Medulla oblongata (tissue), 1 donor: ENCODE measurements at regions not wholly inside any gene's neighbourhood (a gene's known extent, or its start where the extent isn't known, plus 50 kb on each side); places are given as distances from the start of the nearest gene placed in this dataset.
"Not testable (repeated sequence)": the region's sequence is repeated elsewhere in the genome, so short reads cannot be mapped to it uniquely, and the experiment has no call there.

Experiments
- DNase-seq: peaks from one replicate; pipeline ENCODE4 v3.0.0-alpha.2; 2015; ENCODE audit errors: extremely low spot score

DNA sequence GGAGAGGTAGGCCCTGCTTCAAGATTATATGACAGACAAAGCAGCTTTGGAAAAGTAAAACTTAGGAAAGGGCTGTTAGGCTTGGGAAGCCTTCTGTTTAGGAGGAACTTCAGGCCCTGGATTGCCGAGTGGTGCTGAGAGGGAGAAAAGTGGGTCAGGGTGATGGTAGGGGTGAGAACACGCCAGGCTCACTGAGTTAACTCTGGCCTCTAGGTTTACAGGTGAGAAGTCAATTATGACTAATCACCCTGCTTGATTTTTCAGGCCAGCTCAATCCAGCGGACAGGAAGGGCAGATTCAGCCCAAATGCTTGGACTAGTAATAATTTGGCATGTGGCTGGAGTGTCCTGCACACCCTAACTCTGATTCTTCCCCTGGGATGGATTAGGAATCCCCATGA, 365.1 kb upstream of the LMCD1 start:
- DNase-seq, result no peak

DNA sequence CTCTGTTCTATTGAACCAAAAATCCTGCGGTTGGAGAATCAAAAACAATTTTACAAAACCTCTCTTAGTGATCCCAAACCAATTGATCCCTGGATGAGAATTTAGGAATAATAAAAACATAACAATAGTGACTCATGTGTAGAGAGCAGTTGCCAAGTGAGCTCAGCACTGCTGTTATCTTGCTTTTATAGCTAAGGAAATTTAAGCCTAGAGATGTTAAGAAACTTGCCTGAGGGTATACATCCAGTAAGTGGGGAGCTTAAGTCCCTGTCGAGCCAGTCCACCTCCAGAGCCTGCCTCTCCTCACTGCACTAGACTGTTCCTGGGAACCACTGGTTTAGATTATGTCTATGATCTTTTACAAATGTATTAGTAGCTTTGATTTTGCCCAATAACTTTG, 358.4 kb upstream of the LMCD1 start:
- no peak for DNase-seq

DNA sequence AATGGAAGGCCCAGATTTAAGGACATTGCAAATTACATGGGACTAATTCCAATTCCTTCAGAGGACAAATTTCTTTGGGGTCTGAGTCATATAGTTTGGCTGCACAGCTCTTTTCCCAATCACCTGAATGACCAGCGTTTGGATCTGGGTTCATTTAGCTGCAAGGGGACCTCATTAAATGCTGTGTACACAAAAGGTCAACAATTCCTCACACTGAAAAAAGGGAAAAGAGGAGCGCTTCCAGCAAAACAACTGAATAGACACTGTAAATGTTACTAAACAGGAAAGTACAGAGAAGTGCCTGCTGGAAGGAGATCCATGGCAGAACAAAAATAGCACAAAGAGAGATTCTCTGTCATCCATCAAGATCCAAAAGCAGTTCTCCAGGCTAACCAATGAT, 356.0 kb upstream of the LMCD1 start:
- no peak for DNase-seq

DNA sequence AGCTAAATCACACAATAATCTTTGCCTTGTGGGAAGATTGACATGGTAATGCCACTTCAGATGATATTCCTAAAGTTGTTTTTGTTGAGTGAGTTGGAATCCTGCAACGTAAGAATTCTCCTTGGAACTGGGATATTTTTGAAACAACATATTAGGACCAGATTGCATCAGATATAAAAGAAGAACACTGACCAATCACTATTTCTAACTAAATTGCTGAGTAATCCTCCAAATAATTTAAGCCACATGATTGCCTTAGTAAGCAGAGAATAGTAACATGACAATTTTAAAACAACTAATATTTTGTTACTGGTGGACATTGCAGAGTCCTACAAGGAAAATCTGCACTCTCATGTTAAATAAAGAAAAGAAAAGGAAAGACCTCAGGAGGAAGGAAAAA, 353.9 kb upstream of the LMCD1 start:
- DNase-seq, result no peak

DNA sequence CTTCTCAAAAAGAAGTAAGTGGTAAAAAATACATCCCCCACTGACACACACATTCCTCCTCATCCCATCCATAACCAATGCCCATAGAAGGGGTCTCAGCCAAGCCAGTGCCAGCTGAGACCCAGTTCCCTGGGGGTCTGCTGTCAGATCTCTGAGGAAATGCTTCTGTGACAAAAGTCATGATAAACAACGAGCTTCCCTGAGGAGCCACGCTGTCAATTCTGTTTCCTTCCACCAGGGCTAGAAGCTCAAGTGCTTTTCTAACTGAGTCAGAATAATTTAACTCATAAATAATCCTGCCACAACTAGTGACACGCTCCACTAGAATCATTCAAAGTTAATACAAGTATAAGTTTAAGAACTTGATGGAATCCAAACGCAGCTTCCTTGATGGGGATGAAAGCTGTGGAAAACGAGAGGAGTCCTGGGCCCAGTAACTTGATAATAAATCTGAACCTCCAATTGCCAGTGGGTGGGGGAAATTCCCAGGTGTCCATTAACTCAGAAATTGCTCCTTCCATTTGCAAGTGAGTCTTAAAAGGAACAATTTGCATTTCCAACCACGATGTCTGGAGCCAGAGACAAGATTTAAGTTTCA, 348.7 kb upstream of the LMCD1 start:
- no peak for DNase-seq

DNA sequence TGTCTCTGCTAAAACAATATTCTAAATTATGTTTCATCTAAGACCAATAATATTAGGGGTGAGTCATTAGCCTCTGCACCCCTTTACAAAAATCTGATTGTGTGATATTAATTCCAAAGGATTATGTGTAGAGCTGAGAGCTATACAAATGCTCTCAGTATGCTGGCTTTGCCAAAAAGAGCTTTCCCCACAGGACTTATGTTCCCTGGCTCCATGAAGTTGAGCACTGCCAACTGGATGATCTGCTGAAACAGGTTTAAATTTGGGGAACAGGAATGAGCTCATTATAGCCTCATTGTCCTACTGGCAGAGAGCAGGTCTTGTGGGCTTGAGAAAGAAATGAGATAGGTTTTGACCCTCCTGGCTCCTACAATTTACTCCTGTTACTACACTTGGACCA, 347.8 kb upstream of the LMCD1 start:
- DNase-seq, result no peak

DNA sequence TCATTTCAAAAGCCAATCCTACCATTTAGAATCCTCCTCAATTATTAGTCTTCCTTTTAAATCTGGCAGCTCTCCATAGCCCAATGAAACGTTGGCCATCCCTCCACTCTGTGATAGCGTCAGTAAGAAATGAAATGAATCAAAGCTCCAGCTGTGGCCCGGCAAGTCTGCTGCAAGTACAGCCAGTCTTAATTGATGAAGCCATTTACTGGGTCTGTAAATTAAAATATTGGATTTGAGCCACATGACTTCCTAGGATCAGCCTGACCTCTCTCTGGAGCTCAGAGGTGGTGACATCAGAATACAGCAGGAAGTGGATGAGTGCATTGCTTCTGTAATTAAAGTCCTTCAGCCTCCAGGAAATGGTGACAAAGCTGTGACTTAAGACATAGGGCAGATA, 347.0 kb upstream of the LMCD1 start:
- no peak for DNase-seq

DNA sequence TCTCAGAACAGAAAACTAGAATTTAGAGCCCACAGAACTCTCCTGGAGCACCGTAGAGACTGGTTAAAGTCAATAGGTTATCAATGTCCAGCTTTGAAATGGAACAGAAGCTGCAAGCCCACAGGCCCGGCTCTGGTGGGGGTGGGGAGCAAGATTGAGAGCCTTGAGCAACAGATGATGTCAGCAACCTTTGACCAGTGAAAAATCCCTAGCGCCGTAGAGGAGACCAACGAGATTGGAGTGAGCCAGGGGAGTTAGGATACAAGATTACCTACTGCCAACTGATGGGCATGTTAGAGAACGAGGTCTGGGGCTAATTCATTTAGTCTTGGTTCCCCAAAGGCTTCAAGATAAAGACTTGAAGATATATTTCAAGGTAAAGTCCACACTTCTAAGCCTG, 345.5 kb upstream of the LMCD1 start:
- no peak for DNase-seq

DNA sequence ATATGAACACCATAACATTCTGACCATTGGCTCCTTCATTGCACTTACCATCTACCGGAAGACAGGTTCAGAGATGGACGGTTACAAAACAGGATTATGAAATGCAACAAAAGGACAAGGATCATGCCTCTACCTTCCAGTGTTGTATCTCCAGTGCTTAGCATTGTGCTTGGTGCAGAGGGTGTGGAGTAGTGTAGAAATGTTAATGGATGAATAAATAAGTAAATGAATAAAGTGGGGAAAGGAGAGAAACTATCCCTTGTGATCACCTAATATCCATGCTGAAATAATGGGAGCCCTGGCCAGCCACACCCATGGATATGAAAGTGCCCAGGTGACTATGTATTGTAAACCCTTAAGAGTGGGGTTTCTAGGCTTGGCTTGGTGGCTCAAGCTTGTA, 344.8 kb upstream of the LMCD1 start:
- no peak for DNase-seq

DNA sequence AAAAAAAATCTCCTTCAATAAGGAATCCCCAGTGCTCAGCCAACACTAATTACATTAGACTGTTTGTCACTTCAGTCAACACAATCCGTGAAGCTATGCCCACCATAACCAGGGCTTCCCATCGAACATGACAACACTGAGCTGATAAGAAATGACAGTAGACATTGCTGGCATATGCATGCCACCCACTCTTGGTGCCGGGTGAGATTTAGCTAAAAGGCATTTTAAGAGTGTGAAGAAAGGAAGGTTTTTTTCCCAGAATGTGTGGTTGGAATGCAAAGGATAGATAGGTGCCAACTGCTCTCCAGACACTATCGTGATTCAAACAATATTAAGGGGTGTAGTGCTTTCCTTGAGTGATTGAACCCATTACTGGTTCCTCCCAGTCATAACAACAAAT, 344.0 kb upstream of the LMCD1 start:
- DNase-seq, result no peak

DNA sequence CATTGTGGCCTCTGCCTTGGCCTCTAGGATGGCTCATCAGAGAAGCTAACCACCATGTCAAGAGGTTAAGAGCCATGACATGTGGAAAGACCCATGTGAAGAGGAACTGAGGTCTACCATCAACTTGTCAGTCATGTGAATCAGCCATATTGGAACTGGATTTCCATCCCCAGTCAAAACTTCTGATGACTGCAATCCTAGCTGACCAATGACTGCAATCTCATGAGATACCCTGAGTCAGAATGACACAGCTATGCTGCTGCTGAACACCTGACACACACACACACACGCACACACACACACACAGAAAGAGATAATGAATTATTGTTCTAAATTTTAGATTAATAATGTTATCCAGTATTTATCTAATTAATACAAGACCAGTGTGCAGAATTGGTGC, 337.5 kb upstream of the LMCD1 start:
- DNase-seq, result no peak

DNA sequence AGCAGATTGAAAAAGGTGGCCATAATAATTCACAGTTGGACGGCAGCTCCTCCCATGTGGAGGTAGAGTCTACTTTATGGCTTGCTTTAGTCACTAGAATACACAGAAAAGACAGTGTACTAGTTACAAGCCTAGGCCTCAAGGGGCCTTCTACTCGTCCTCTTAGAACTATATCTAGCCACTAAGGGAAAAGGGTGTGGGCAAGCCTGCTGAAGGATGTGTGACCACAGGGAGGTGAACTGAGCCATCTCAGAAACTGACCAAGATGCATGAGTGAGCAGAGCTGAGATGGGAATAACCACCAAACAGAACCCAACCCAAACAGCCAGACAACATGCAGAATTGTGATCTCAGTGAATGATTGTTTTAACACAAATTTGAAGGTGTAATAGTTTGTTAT, 335.6 kb upstream of the LMCD1 start:
- no peak for DNase-seq

DNA sequence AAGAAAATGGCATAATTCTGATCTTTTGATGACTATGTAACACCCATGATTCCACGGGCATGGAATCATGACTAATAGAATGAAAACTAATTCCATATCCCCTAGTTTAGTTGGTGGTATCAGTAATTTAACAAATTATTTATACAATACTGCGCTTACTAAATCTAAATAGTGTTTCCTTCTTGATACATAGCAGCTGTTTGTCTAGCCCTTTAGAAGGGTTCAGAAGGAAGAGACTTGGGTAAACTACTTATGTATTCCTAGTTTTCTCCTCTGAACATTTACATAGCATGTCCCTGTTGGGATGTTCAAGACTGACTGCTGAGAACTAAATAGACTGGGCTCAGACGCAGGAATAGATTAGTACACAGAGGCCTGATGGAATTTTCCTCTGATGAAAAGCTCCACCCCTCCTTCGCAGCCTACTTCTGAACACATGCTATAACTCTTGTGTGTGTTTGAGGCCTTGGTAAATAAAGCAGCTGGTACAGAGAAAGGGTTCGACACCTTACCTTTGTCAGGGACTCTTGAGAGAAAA, 330.6 kb upstream of the LMCD1 start:
- no peak for DNase-seq

DNA sequence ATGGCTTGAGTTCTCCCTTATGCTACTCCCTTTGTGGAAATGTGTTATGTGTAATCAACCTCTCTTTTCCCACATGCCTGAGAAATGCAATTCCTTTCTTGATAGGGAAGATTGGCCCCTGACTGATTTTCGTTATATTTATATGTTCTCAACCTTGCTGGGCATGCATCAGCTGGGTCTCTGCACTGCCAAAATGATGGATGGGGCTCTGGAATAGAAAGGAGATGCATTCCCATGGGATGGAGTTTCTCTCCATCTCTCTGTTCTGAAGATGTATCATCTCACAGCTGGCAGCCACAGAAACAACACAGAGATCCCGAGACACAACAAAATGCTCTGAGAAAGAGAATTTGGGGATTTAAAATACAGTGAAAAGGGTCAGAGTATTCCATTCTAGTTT, 327.7 kb upstream of the LMCD1 start:
- DNase-seq, result no peak

DNA sequence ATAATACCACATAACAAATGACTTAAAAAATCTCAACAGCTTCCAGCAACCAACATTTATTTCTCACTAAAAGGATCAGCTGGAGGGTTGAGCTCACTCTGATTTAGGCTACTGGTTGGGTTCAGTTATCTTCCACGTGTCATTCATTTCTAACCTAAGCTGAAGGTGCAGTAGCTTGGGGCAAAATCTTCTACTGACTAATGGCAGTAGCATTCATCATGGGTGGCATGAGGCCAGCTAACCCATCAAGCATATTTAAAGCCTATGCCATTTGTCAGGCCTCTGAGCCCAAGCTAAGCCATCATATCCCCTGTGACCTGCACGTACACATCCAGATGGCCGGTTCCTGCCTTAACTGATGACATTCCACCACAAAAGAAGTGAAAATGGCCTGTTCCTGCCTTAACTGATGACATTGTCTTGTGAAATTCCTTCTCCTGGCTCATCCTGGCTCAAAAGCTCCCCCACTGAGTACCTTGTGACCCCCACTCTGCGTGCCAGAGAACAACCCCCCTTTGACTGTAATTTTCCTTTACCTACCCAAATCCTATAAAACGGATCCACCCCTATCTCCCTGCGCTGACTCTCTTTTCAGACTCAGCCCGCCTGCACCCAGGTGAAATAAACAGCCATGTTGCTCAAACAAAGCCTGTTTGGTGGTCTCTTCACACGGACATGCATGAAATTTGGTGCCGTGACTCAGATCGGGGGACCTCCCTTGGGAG, 324.7 kb upstream of the LMCD1 start:
- DNase-seq, result not testable (repeated sequence)

DNA sequence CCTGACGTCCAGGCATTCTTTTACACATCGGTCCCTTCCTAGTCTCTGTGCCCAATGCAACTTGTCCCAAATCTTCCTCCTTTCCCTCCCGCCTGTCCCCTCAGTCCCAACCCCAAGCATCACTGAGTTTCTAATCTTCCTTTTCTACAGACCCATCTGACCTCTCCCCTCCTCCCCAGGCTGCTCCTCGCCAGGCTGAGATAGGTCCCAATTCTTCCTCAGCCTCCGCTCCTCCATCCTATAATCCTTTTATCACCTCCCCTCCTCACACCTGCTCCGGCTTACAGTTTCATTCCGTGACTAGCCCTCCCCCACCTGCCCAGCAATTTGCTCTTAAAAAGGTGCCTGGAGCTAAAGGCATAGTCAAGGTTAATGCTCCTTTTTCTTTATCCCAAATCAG, 323.1 kb upstream of the LMCD1 start:
- not testable (repeated sequence) for DNase-seq

DNA sequence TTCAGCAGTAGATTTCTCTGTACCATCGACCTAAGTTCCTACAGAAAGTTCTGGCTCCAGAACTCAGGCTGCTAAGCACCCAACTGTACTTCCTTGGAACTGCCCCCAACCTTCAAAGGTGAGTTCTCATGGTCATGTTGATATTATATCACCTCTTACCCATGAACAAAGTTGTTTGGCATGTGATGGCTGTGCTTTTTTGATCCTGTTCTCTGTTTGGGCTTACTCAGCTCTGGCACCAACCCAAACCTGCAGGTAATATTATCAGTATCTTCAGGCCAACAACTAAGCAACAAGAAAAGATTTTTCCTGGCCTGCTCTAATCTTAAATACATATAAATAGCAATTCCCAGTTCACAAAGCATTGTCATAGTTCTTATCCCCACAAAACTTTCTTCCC, 318.7 kb upstream of the LMCD1 start:
- no peak for DNase-seq

DNA sequence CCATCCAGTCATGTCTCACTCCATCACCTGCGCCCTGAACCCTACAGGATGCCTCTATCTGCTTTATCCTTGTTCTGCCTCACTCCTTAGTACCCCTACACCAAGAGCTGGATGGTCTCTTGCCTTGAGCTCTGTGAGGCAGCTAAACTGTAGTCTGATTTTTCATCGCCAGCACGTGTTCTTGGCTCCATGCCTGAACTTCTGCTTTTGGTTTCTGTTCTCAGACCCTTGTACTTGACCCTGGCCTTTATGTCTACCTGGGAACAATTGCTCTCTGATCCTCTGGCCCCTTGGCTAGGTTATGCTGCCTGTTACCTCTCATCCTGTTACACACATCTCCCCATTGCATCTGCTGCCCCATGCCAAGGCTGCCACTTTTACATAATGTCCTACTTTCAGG, 318.0 kb upstream of the LMCD1 start:
- no peak for DNase-seq

DNA sequence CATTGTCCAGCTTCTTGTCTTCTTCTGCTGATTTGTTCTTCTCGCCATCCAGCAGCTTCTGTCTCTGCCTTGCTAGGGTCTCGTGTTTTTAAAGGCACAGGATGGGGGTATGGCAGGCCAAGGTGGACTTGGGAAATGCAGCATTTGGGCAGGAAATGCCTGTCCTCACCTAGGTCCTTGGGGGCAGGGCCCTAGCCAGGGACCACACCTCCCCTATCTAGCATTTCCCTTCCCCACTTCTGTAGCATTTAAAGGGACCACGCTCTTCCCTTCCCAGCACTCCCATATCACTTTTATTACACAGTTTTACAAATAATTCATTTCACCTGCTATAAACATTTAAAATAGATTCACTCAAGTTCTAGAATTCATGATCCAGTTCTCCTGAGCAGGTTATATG, 315.4 kb upstream of the LMCD1 start:
- no peak for DNase-seq

DNA sequence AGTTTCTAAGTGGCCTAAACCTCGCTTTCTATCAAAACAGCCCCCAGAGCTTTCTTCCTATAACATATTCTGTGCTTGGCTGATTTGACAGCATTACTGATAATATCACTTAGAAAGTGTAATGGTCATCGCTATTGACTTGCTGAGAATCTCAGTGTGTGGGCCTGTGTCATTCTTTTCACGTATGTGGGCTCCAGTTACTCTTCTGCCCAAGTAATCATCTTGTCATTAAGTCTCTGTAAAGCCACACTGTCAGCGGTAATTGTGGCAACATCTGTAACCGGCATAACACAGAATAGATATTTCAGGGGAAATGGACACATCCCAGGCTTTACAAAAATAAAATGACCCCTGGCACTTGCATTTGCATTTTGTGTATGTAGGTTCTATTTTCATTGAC, 313.6 kb upstream of the LMCD1 start:
- DNase-seq, result no peak

DNA sequence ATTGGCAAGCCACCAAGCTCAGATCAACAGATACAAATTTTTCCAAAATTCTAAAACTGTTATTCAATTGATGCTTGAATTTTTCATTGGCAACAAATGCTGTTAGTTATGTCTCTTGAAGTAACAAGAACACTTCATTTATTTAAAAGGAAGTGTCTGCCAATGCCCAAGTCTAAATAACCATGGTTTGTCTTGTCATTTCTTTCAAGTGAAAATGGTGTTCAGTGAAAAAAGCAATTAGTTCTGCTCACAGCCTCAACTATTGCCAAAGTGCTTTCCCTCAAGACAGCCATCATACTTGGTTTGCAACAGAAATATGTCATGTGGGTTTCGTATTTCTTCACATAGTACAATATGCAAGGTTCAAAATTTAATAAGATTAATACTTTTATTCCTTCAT, 312.6 kb upstream of the LMCD1 start:
- DNase-seq, result peak; percentile 10

DNA sequence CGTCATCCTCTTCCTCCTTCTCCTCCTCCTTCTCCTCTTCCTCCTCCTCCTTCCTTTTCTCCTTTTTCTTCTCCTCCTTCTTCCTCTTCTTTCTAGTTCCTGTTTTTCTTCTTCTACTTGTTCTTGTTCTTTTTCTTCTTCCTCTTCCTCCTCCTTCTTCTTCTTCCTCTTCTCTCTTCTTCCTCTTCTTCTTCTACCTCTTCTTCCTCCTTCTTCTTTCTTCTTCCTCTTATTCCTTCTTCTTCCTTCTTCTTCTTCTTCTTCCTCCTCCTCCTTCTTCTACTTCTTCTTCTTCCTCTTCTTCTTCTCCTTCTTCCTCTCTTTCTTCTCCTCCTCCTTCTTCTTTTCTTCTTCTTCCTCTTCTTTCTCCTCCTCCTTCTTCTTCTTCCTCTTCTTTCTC, 310.2 kb upstream of the LMCD1 start:
- no peak for DNase-seq

DNA sequence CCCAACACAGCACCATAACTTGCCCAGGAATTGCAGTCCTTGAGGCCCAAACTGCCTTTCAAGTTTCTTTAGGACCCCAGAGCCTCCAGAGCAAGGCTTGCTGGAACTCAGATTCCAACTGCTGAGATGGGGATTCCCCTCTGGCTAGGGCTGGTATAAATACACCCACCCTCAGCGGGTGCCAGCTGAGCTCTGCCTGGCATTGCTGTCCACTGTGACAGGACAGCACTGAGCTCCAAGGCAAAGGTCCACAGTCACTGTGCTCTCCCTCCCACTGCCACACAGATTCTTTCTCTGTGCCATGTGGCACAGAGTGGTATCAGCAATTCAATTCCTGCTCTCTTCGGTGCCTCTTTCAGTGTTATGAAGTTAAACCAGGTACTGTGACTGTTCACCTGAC, 304.2 kb upstream of the LMCD1 start:
- no peak for DNase-seq

DNA sequence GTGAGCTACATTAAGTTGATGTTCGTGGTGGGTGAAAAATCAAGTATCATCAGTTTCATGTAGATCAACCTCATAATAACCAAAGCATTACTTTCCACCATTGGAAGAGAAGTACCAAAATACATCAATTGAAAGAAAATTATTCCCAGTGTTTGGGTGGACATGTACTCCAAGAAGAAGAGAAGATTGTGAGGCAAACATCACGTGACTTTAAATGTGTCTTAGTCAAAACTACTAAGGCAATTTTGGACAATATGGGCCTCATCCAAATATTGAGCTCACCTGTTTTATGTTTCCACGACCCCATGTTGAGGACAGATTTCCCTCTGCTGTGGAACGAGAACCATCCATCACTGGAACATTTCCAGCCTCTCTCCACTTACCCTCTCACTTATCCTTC, 303.0 kb upstream of the LMCD1 start:
- DNase-seq, result no peak
